Bronchial epithelial cell (primary cell): ENCODE measurements at regions not wholly inside any gene's neighbourhood (a gene's known extent, or its start where the extent isn't known, plus 50 kb on each side); places are given as distances from the start of the nearest gene placed in this dataset.

Experiments used
- DNase-seq: peaks from one replicate; pipeline ENCODE4 v3.0.0-alpha.2; 2010; ENCODE audit warnings: low read depth
- FAIRE-seq: peaks from 2 replicates; lab custom pipeline; 2011; peaks lifted over from hg19 to GRCh38; lab: Jason Lieb, UNC
- H3K27me3 ChIP-seq: 2 replicates; pipeline ENCODE4 v1.5.1; 2011; ENCODE audit warnings: low read length; ENCODE audit not compliant: control insufficient read depth, insufficient read depth
- H3K36me3 ChIP-seq: 2 replicates; pipeline ENCODE4 v1.5.1; 2011; ENCODE audit warnings: low read length; ENCODE audit not compliant: control insufficient read depth, insufficient read depth
- H3K4me3 ChIP-seq: 2 replicates; pipeline ENCODE4 v1.5.1; 2011; ENCODE audit warnings: mild to moderate bottlenecking, low read depth, low read length, control low read depth
- TF ChIP-seq, protein P1 (sequence below): IDR thresholded peaks from 2 replicates; pipeline ENCODE4 v1.5.1; 2011; ENCODE audit warnings: mild to moderate bottlenecking, moderate library complexity, low read length, control low read depth, inconsistent platforms; ENCODE audit not compliant: insufficient read depth, severe bottlenecking

DNA sequence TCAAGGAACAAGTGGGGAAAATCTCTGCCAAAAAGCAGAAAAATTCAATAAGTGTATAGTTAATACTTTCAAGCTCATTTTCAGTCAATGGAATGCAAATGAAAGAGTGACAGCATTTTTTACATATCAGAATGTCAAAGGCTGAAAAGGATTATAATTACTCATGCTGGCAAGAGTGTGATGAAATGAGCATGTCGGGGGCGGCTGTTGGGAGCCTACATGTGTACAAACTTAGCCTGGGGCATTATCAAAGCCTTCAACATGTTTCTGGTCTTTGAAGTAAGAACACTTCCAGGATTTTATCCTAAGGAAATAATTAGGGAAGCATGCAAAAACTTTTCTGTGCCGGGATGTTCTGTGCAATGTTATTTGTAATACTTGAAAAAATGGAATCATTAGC is 221.7 kb upstream of the LYZL1 start:
- TF ChIP-seq, protein P1, sequence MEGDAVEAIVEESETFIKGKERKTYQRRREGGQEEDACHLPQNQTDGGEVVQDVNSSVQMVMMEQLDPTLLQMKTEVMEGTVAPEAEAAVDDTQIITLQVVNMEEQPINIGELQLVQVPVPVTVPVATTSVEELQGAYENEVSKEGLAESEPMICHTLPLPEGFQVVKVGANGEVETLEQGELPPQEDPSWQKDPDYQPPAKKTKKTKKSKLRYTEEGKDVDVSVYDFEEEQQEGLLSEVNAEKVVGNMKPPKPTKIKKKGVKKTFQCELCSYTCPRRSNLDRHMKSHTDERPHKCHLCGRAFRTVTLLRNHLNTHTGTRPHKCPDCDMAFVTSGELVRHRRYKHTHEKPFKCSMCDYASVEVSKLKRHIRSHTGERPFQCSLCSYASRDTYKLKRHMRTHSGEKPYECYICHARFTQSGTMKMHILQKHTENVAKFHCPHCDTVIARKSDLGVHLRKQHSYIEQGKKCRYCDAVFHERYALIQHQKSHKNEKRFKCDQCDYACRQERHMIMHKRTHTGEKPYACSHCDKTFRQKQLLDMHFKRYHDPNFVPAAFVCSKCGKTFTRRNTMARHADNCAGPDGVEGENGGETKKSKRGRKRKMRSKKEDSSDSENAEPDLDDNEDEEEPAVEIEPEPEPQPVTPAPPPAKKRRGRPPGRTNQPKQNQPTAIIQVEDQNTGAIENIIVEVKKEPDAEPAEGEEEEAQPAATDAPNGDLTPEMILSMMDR = no peak
- Histone ChIP-seq H3K4me3 (no peak overlapping the region), H3K36me3 (no peaks in the 10 kb centered on the region), H3K27me3 (peaks cover 2% of the 10 kb centered on the region)
- no peak for FAIRE-seq
- peak; percentile 86 for DNase-seq

- Histone ChIP-seq H3K27me3 (peaks cover 2% of the 10 kb centered on the region), H3K36me3 (no peaks in the 10 kb centered on the region), H3K4me3 (no peak overlapping the region)
- FAIRE-seq = no peak
- TF ChIP-seq, protein P1 = no peak
- no peak for DNase-seq
Measured at GRCh38 chr10:29067628-29068027, 221.2 kb upstream of the LYZL1 start.

DNA sequence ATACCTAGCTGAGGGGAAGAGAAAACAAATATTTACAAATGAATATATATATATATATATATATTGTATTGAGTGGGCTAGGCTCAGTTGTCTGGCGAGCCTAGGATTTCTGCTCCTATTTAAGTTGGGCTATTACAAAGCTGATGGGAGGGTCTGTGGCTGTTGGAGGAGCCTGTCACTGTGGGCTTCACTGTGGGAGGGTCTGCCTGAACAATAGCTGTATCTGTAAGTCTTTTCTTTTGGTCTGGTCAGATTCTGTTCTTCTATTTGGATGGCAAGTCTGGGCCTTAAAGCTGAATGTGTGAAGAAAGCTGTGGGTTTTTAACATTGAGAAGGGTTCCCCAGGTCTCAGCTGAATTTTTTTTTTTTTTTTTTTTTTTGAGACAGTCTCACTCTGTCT is 220.6 kb upstream of the LYZL1 start:
- H3K36me3 ChIP-seq = no peaks in the 10 kb centered on the region
- peaks cover 2% of the 10 kb centered on the region for H3K27me3 ChIP-seq
- H3K4me3 ChIP-seq = no peak overlapping the region
- FAIRE-seq = no peak
- TF ChIP-seq, protein P1 = no peak
- DNase-seq = no peak

DNA sequence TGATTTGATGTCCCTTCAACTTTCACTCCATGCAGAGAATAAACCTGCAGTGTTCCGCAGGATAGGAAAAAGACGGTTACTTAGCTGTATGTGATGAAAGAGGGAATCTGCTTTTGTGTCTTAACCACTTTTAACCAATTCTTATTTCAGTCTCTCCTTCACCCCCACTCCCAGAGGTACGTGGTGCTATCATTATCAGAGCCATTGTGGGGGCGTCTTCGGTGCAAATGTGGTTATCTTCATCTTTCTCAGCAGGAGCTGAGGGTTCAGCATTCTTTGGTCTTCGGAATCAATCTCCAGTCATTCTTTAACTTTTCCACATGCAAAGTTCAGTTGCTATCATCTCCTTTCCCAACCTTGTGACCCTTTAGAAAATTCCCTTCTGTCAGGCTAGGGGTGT is 219.9 kb upstream of the LYZL1 start:
- TF ChIP-seq, protein P1 = no peak
- H3K4me3 ChIP-seq = no peak overlapping the region
- DNase-seq (no peak), FAIRE-seq (no peak)
- H3K36me3 ChIP-seq = no peaks in the 10 kb centered on the region
- peaks cover 2% of the 10 kb centered on the region for H3K27me3 ChIP-seq

DNA sequence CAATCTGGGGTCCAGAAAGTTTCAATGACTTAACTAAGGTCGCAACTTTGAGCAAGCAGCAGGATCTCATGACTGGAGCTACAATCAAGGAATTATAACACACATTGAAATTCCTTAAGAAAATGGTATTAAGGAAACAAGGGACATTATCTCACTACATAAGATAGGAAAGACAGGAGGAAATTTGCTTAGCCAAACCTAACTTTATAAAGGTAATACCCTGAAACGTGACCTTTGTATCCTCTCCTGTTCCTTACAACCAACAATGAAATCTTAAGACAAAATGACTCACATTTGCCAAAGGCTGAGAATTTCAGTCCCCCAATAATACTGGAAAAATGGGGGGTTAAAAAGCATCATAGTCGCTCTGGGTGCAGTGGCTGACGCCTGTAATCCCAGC is 218.9 kb upstream of the LYZL1 start:
- FAIRE-seq (no peak), DNase-seq (no peak)
- no peak overlapping the region for H3K4me3 ChIP-seq
- H3K36me3 ChIP-seq = no peaks in the 10 kb centered on the region
- TF ChIP-seq, protein P1 = no peak
- peaks cover 2% of the 10 kb centered on the region for H3K27me3 ChIP-seq

- Histone ChIP-seq H3K27me3 (no peaks in the 10 kb centered on the region), H3K4me3 (no peak overlapping the region), H3K36me3 (no peaks in the 10 kb centered on the region)
- TF ChIP-seq, protein P1 = no peak
- no peak for DNase-seq
- no peak for FAIRE-seq
Measured at GRCh38 chr10:29078919-29079318, 210.0 kb upstream of the LYZL1 start.
